ENCODE measurements at regions not wholly inside any gene's neighbourhood (a gene's known extent, or its start where the extent isn't known, plus 50 kb on each side); places are given as distances from the start of the nearest gene placed in this dataset.

DNA sequence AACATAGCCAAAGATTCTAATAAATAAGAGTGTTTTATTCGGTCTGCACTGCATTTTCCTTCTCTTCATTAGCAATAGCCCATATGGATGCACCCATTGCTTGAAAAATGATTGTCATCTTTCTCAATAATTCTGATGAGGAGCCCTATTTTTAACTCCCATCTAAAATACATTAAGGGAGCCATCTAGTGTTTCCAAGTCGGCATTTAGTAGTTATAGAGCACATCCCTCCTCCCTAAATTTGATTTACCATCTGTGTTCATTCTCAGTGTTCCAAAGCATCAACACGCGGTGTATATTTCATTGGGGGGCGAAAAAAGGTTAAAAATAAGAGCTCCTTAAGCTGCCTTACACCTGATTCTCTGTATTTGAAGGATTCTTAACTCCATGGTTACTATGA, 119.2 kb upstream of the IPO5 start:
- no peak for DNase-seq
- ChIA-PET POLR2A (no interaction called here), CTCF (interaction anchor here (0.6 kb wide), 1 partner anchor 296 kb away, joined by 5 read pairs; no protein-coding TSS in a partner anchor)
- Histone ChIP-seq H3K36me3 (ENCODE audit: control insufficient read depth in 4 of 4, insufficient read depth in 4 of 4, low read length in 3 of 4) (no peaks in the 10 kb centered on the region), H3K27me3 (replicated peaks in 2 of 5; ENCODE audit: control insufficient read depth in 4 of 5, insufficient read depth in 5 of 5, low read length in 4 of 5) (no peaks in the 10 kb centered on the region), H3K9me3 (ENCODE audit: control extremely low read depth in 1 of 5, control insufficient read depth in 4 of 5, insufficient read depth in 2 of 5, low read depth in 1 of 5, low read length in 4 of 5) (peaks cover 0 to 3% (median 0%) of the 10 kb centered on the region in 5 experiments), H3K4me1 (ENCODE audit: control extremely low read depth in 1 of 4, control insufficient read depth in 4 of 4, insufficient read depth in 4 of 4, low read length in 3 of 4) (no peaks in the 10 kb centered on the region), H3K27ac (ENCODE audit: insufficient read depth in 1 of 2, low read depth in 1 of 2, low read length in 2 of 2, poor library complexity in 1 of 2, severe bottlenecking in 2 of 2) (no peak overlapping the region), H3K4me3 (ENCODE audit: control insufficient read depth in 1 of 7, extremely low read depth in 1 of 7, insufficient read depth in 4 of 7, low read depth in 2 of 7, low read length in 6 of 7) (no peak overlapping the region)
- WGBS (ENCODE audit: insufficient coverage), result 71% methylated on average over 1 of the region's 5 CpGs

DNA sequence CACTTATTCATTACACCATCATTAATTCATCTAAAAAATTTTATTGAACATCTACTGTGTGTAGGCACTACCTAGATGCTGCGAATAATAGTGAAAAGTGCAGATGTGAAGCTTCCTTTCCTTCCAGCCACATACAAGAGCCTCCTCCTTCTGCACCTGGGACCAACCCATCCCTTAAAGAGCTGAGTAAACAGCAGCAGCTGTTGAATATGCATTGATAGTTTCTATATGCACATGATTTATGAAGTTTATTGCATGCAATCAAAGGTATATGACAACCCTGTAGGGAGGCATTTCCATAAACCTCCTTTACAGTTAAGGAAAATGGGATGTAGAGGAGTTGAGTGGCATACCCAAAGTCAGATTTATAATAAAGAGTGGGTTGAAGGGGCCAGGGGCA, 110.3 kb upstream of the IPO5 start:
- no CpG with 5 or more reads among the region's 1 CpG for WGBS (ENCODE audit: insufficient coverage)
- POLR2A ChIA-PET, result no interaction called here
- no peaks in the 10 kb centered on the region for H3K4me1 ChIP-seq (ENCODE audit: control extremely low read depth in 1 of 4, control insufficient read depth in 4 of 4, insufficient read depth in 4 of 4, low read length in 3 of 4)
- H3K27ac ChIP-seq (ENCODE audit: insufficient read depth in 1 of 2, low read depth in 1 of 2, low read length in 2 of 2, poor library complexity in 1 of 2, severe bottlenecking in 2 of 2), result no peak overlapping the region
- H3K4me3 ChIP-seq (ENCODE audit: control insufficient read depth in 1 of 7, extremely low read depth in 1 of 7, insufficient read depth in 4 of 7, low read depth in 2 of 7, low read length in 6 of 7), result no peak overlapping the region
- H3K9me3 ChIP-seq (ENCODE audit: control extremely low read depth in 1 of 5, control insufficient read depth in 4 of 5, insufficient read depth in 2 of 5, low read depth in 1 of 5, low read length in 4 of 5), result peaks cover 0 to 2% (median 0%) of the 10 kb centered on the region in 5 experiments
- CTCF ChIA-PET, result no interaction called here
- DNase-seq, result no peak
- peaks cover 0 to 6% (median 3%) of the 10 kb centered on the region in 5 experiments for H3K27me3 ChIP-seq (replicated peaks in 2 of 5; ENCODE audit: control insufficient read depth in 4 of 5, insufficient read depth in 5 of 5, low read length in 4 of 5)
- H3K36me3 ChIP-seq (ENCODE audit: control insufficient read depth in 4 of 4, insufficient read depth in 4 of 4, low read length in 3 of 4), result no peaks in the 10 kb centered on the region

DNA sequence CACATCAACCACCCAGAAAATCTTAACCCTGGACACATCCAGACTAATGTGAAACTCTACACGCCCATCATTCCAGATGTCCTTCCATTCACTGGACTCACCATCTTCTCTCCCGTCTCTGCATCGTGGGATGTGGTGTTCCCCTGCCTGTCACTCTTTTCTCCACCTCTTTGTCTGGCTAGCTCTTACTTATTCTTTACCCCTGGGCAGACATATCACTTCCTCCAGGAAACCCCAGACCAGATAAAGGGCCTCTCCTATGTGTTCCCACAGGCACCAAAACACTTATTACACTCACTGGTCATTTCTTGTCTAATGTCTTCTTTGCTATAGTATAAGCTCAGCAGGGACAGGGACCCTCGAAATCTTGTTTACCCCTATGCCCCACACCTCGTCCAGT, 109.3 kb upstream of the IPO5 start:
- 75% methylated on average over 3 of the region's 5 CpGs for WGBS (ENCODE audit: insufficient coverage)
- Histone ChIP-seq H3K36me3 (ENCODE audit: control insufficient read depth in 4 of 4, insufficient read depth in 4 of 4, low read length in 3 of 4) (no peaks in the 10 kb centered on the region), H3K27ac (ENCODE audit: insufficient read depth in 1 of 2, low read depth in 1 of 2, low read length in 2 of 2, poor library complexity in 1 of 2, severe bottlenecking in 2 of 2) (no peak overlapping the region), H3K27me3 (replicated peaks in 2 of 5; ENCODE audit: control insufficient read depth in 4 of 5, insufficient read depth in 5 of 5, low read length in 4 of 5) (peaks cover 0 to 6% (median 3%) of the 10 kb centered on the region in 5 experiments), H3K9me3 (ENCODE audit: control extremely low read depth in 1 of 5, control insufficient read depth in 4 of 5, insufficient read depth in 2 of 5, low read depth in 1 of 5, low read length in 4 of 5) (peaks cover 0 to 2% (median 0%) of the 10 kb centered on the region in 5 experiments), H3K4me1 (ENCODE audit: control extremely low read depth in 1 of 4, control insufficient read depth in 4 of 4, insufficient read depth in 4 of 4, low read length in 3 of 4) (peaks cover 0 to 5% (median 2%) of the 10 kb centered on the region in 4 experiments), H3K4me3 (ENCODE audit: control insufficient read depth in 1 of 7, extremely low read depth in 1 of 7, insufficient read depth in 4 of 7, low read depth in 2 of 7, low read length in 6 of 7) (no peak overlapping the region)
- CTCF ChIA-PET, result no interaction called here
- POLR2A ChIA-PET, result no interaction called here
- no peak for DNase-seq

DNA sequence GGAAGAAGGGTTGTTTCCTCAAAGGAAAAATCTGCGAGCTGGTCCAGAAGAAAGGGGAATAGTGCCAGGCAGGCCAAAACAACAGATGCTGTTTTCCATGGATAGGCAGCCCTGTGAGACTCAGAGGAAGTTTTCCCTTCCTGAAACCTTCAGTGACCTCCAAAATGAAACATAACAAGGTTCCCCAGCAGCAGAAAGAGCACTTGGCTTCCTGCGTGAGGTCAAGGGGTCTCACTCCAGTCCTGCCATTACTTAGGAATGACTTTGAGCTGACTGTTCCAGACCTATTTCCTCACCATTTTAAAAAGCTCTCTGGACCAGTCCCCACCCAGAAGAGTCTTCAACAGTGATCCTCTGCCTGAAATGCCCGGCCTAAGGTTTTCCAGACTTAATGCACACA, 104.6 kb upstream of the IPO5 start:
- Histone ChIP-seq H3K27me3 (replicated peaks in 2 of 5; ENCODE audit: control insufficient read depth in 4 of 5, insufficient read depth in 5 of 5, low read length in 4 of 5) (peaks cover 0 to 8% (median 3%) of the 10 kb centered on the region in 5 experiments), H3K4me1 (ENCODE audit: control extremely low read depth in 1 of 4, control insufficient read depth in 4 of 4, insufficient read depth in 4 of 4, low read length in 3 of 4) (peaks cover 0 to 5% (median 2%) of the 10 kb centered on the region in 4 experiments), H3K9me3 (ENCODE audit: control extremely low read depth in 1 of 5, control insufficient read depth in 4 of 5, insufficient read depth in 2 of 5, low read depth in 1 of 5, low read length in 4 of 5) (no peaks in the 10 kb centered on the region), H3K27ac (ENCODE audit: insufficient read depth in 1 of 2, low read depth in 1 of 2, low read length in 2 of 2, poor library complexity in 1 of 2, severe bottlenecking in 2 of 2) (no peak overlapping the region), H3K36me3 (ENCODE audit: control insufficient read depth in 4 of 4, insufficient read depth in 4 of 4, low read length in 3 of 4) (no peaks in the 10 kb centered on the region), H3K4me3 (ENCODE audit: control insufficient read depth in 1 of 7, extremely low read depth in 1 of 7, insufficient read depth in 4 of 7, low read depth in 2 of 7, low read length in 6 of 7) (no peak overlapping the region)
- 72% methylated on average over 3 of the region's 3 CpGs for WGBS (ENCODE audit: insufficient coverage)
- ChIA-PET CTCF (interaction anchor here (0.5 to 1.2 kb wide), 3 partner anchors 8 to 824 kb away, joined by 3 to 7 read pairs (median 3); no protein-coding TSS in a partner anchor), POLR2A (no interaction called here)
- no peak for DNase-seq

DNA sequence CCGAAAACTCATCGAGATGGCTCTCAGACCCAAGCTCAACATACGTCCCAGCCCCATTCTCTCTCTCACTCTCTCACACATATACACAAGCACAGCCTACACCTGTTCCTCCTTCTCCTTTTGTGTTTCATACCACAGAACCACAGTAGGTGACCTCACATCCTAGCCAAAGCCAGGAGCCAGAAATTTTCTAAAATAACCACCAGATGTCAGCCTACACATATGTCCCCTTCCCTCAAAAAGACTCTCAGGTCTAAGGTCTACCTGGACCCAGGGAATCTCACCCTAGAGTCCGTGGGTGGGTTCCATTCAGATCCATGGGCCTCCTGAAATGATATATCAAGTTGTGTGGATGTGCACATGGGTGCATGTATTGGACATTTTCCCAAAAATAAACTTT, 104.2 kb upstream of the IPO5 start:
- Histone ChIP-seq H3K27me3 (replicated peaks in 2 of 5; ENCODE audit: control insufficient read depth in 4 of 5, insufficient read depth in 5 of 5, low read length in 4 of 5) (peaks cover 0 to 8% (median 0%) of the 10 kb centered on the region in 5 experiments), H3K4me3 (ENCODE audit: control insufficient read depth in 1 of 7, extremely low read depth in 1 of 7, insufficient read depth in 4 of 7, low read depth in 2 of 7, low read length in 6 of 7) (no peak overlapping the region), H3K36me3 (ENCODE audit: control insufficient read depth in 4 of 4, insufficient read depth in 4 of 4, low read length in 3 of 4) (no peaks in the 10 kb centered on the region), H3K27ac (ENCODE audit: insufficient read depth in 1 of 2, low read depth in 1 of 2, low read length in 2 of 2, poor library complexity in 1 of 2, severe bottlenecking in 2 of 2) (no peak overlapping the region), H3K9me3 (ENCODE audit: control extremely low read depth in 1 of 5, control insufficient read depth in 4 of 5, insufficient read depth in 2 of 5, low read depth in 1 of 5, low read length in 4 of 5) (no peaks in the 10 kb centered on the region), H3K4me1 (ENCODE audit: control extremely low read depth in 1 of 4, control insufficient read depth in 4 of 4, insufficient read depth in 4 of 4, low read length in 3 of 4) (peaks cover 0 to 9% (median 2%) of the 10 kb centered on the region in 4 experiments)
- WGBS (ENCODE audit: insufficient coverage), result 42% methylated on average over 3 of the region's 4 CpGs
- CTCF ChIA-PET, result interaction anchor here (0.5 to 1.2 kb wide), 3 partner anchors 9 to 824 kb away, joined by 3 to 7 read pairs (median 3); no protein-coding TSS in a partner anchor
- POLR2A ChIA-PET, result no interaction called here
- peak; percentile 62 to 90 (median 87) for DNase-seq

DNA sequence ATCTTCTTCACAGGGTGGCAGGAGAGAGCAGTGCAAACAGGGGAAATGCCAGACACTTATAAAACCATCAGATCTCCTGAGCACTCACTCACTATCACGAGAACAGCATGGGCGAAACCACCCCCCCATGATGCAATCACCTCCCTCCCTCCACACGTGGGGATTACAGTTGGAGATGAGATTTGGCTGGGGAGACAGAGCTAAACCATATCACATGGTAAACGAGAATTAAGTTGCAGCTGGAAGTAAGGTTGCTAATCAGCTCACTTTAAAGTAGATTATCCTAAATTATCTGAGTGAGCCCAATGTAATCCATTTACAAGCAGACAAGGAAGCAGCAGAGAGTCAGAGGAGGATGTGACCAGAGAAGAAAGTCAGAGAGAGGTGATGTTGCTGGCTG, 102.2 kb upstream of the IPO5 start:
- no peak for DNase-seq
- POLR2A ChIA-PET, result no interaction called here
- H3K4me1 ChIP-seq (ENCODE audit: control extremely low read depth in 1 of 4, control insufficient read depth in 4 of 4, insufficient read depth in 4 of 4, low read length in 3 of 4), result peaks cover 0 to 9% (median 3%) of the 10 kb centered on the region in 4 experiments
- H3K27ac ChIP-seq (ENCODE audit: insufficient read depth in 1 of 2, low read depth in 1 of 2, low read length in 2 of 2, poor library complexity in 1 of 2, severe bottlenecking in 2 of 2), result no peak overlapping the region
- H3K36me3 ChIP-seq (ENCODE audit: control insufficient read depth in 4 of 4, insufficient read depth in 4 of 4, low read length in 3 of 4), result no peaks in the 10 kb centered on the region
- H3K27me3 ChIP-seq (replicated peaks in 2 of 5; ENCODE audit: control insufficient read depth in 4 of 5, insufficient read depth in 5 of 5, low read length in 4 of 5), result peaks cover 0 to 8% (median 1%) of the 10 kb centered on the region in 5 experiments
- H3K4me3 ChIP-seq (ENCODE audit: control insufficient read depth in 1 of 7, extremely low read depth in 1 of 7, insufficient read depth in 4 of 7, low read depth in 2 of 7, low read length in 6 of 7), result no peak overlapping the region
- CTCF ChIA-PET, result no interaction called here
- WGBS (ENCODE audit: insufficient coverage), result 92% methylated on average over 2 of the region's 4 CpGs
- no peaks in the 10 kb centered on the region for H3K9me3 ChIP-seq (ENCODE audit: control extremely low read depth in 1 of 5, control insufficient read depth in 4 of 5, insufficient read depth in 2 of 5, low read depth in 1 of 5, low read length in 4 of 5)

DNA sequence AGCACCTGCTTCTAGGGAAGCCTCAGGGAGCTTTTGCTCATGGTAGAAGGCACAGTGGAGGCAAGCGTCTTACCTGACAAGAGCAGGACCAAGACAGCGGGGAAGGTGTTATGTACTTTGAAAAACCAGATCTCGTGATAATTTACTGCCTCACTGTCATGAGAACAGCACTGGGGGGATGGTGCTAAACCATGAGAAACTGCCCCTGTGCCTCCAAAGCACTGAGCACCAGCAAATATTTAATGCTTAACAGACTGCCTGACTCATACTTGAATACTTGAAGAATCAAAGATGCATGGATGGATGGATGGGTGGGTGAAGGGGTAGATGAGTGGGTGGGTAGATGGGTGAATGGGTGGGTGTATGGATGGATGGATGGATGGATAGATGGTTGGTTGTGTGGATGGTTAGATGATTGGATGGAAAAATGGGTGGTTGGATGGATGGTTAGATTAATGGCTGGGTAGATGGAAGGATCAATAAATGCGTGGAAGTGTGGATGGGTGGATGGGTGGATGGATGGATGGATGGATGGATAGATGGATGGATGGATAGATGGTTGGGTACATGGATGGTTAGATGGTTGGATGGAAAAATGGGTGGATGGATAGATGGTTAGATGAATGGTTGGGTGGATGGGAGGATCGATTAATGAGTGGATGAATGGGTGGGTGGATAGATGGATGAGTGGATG, 101.1 kb upstream of the IPO5 start:
- 82% methylated on average over 5 of the region's 5 CpGs for WGBS (ENCODE audit: insufficient coverage)
- ChIA-PET CTCF (no interaction called here), POLR2A (no interaction called here)
- Histone ChIP-seq H3K9me3 (ENCODE audit: control extremely low read depth in 1 of 5, control insufficient read depth in 4 of 5, insufficient read depth in 2 of 5, low read depth in 1 of 5, low read length in 4 of 5) (no peaks in the 10 kb centered on the region), H3K4me3 (ENCODE audit: control insufficient read depth in 1 of 7, extremely low read depth in 1 of 7, insufficient read depth in 4 of 7, low read depth in 2 of 7, low read length in 6 of 7) (no peak overlapping the region), H3K27me3 (replicated peaks in 2 of 5; ENCODE audit: control insufficient read depth in 4 of 5, insufficient read depth in 5 of 5, low read length in 4 of 5) (peaks cover 0 to 6% (median 4%) of the 10 kb centered on the region in 5 experiments), H3K36me3 (ENCODE audit: control insufficient read depth in 4 of 4, insufficient read depth in 4 of 4, low read length in 3 of 4) (no peaks in the 10 kb centered on the region), H3K27ac (ENCODE audit: insufficient read depth in 1 of 2, low read depth in 1 of 2, low read length in 2 of 2, poor library complexity in 1 of 2, severe bottlenecking in 2 of 2) (no peak overlapping the region), H3K4me1 (ENCODE audit: control extremely low read depth in 1 of 4, control insufficient read depth in 4 of 4, insufficient read depth in 4 of 4, low read length in 3 of 4) (peaks cover 0 to 9% (median 3%) of the 10 kb centered on the region in 4 experiments)
- no peak for DNase-seq

Data from common myeloid progenitor, CD34-positive (primary cell).